Rectal smooth muscle tissue (tissue), 1 donor: ENCODE measurements at regions not wholly inside any gene's neighbourhood (a gene's known extent, or its start where the extent isn't known, plus 50 kb on each side); places are given as distances from the start of the nearest gene placed in this dataset.

Experiments
- H3K27ac ChIP-seq: one replicate; pipeline ENCODE4 v1.7.0; 2013; ENCODE audit warnings: low read depth, low read length, inconsistent platforms
- H3K27me3 ChIP-seq: one replicate; pipeline ENCODE4 v1.7.0; 2013; ENCODE audit warnings: low read length; ENCODE audit not compliant: control insufficient read depth, insufficient read depth
- H3K36me3 ChIP-seq: one replicate; pipeline ENCODE4 v1.7.0; 2013; ENCODE audit warnings: low read length; ENCODE audit not compliant: control insufficient read depth, insufficient read depth
- H3K4me1 ChIP-seq: one replicate; pipeline ENCODE4 v1.7.0; 2013; ENCODE audit warnings: low read length; ENCODE audit not compliant: control insufficient read depth, insufficient read depth
- H3K4me3 ChIP-seq: one replicate; pipeline ENCODE4 v1.7.0; 2013; ENCODE audit warnings: low read length
- H3K9ac ChIP-seq: one replicate; pipeline ENCODE4 v1.7.0; 2013; ENCODE audit warnings: low read length

GRCh38 chr20:10982692-10983091, 308.9 kb upstream of the JAG1 start:
- Histone ChIP-seq H3K4me1 (peaks cover 8% of the 10 kb centered on the region), H3K27me3 (no peaks in the 10 kb centered on the region), H3K27ac (no peak overlapping the region), H3K9ac (no peak overlapping the region), H3K36me3 (no peaks in the 10 kb centered on the region), H3K4me3 (no peak overlapping the region)

- H3K9ac ChIP-seq: no peak overlapping the region
- H3K4me1 ChIP-seq: peaks cover 8% of the 10 kb centered on the region
- no peak overlapping the region for H3K27ac ChIP-seq
- H3K27me3 ChIP-seq: no peaks in the 10 kb centered on the region
- H3K36me3 ChIP-seq: no peaks in the 10 kb centered on the region
- H3K4me3 ChIP-seq: no peak overlapping the region
Observed at GRCh38 chr20:10984294-10984693, 310.5 kb upstream of the JAG1 start.

GRCh38 chr20:10984913-10985312, 311.1 kb upstream of the JAG1 start:
- Histone ChIP-seq H3K4me1 (peaks cover 8% of the 10 kb centered on the region), H3K27me3 (no peaks in the 10 kb centered on the region), H3K27ac (no peak overlapping the region), H3K9ac (no peak overlapping the region), H3K36me3 (no peaks in the 10 kb centered on the region), H3K4me3 (no peak overlapping the region)

- no peak overlapping the region for H3K27ac ChIP-seq
- H3K27me3 ChIP-seq: no peaks in the 10 kb centered on the region
- H3K36me3 ChIP-seq: no peaks in the 10 kb centered on the region
- H3K9ac ChIP-seq: no peak overlapping the region
- peaks cover 8% of the 10 kb centered on the region for H3K4me1 ChIP-seq
- no peak overlapping the region for H3K4me3 ChIP-seq
Observed at GRCh38 chr20:10985536-10985935, 311.7 kb upstream of the JAG1 start.

GRCh38 chr20:10986586-10986985, 312.8 kb upstream of the JAG1 start:
- H3K27me3 ChIP-seq: no peaks in the 10 kb centered on the region
- no peak overlapping the region for H3K9ac ChIP-seq
- no peak overlapping the region for H3K4me3 ChIP-seq
- H3K36me3 ChIP-seq: no peaks in the 10 kb centered on the region
- no peak overlapping the region for H3K27ac ChIP-seq
- peaks cover 8% of the 10 kb centered on the region for H3K4me1 ChIP-seq

GRCh38 chr20:10987651-10988383, 314.0 kb upstream of the JAG1 start:
- Histone ChIP-seq H3K4me1 (peaks cover 2% of the 10 kb centered on the region), H3K36me3 (no peaks in the 10 kb centered on the region), H3K27ac (no peak overlapping the region), H3K27me3 (no peaks in the 10 kb centered on the region), H3K4me3 (no peak overlapping the region), H3K9ac (no peak overlapping the region)

GRCh38 chr20:10990625-10991382, 317.0 kb upstream of the JAG1 start:
- H3K36me3 ChIP-seq: no peaks in the 10 kb centered on the region
- no peaks in the 10 kb centered on the region for H3K4me1 ChIP-seq
- no peak overlapping the region for H3K9ac ChIP-seq
- no peaks in the 10 kb centered on the region for H3K27me3 ChIP-seq
- H3K27ac ChIP-seq: no peak overlapping the region
- H3K4me3 ChIP-seq: no peak overlapping the region

GRCh38 chr20:10992731-10993130, 318.9 kb upstream of the JAG1 start:
- no peak overlapping the region for H3K9ac ChIP-seq
- H3K27ac ChIP-seq: no peak overlapping the region
- H3K4me3 ChIP-seq: no peak overlapping the region
- no peaks in the 10 kb centered on the region for H3K27me3 ChIP-seq
- H3K4me1 ChIP-seq: no peaks in the 10 kb centered on the region
- no peaks in the 10 kb centered on the region for H3K36me3 ChIP-seq

GRCh38 chr20:10994991-10995700, 321.3 kb upstream of the JAG1 start:
- Histone ChIP-seq H3K36me3 (no peaks in the 10 kb centered on the region), H3K4me1 (no peaks in the 10 kb centered on the region)

GRCh38 chr20:10998476-10998875, 324.7 kb upstream of the JAG1 start:
- no peaks in the 10 kb centered on the region for H3K4me1 ChIP-seq
- H3K9ac ChIP-seq: no peak overlapping the region
- no peak overlapping the region for H3K27ac ChIP-seq
- H3K4me3 ChIP-seq: no peak overlapping the region
- H3K36me3 ChIP-seq: no peaks in the 10 kb centered on the region
- no peaks in the 10 kb centered on the region for H3K27me3 ChIP-seq

More at GRCh38 chr20:10994991-10995700, 321.3 kb upstream of the JAG1 start:
- no peak overlapping the region for H3K9ac ChIP-seq
- H3K27ac ChIP-seq: no peak overlapping the region
- no peak overlapping the region for H3K4me3 ChIP-seq
- no peaks in the 10 kb centered on the region for H3K27me3 ChIP-seq

GRCh38 chr20:11000416-11000815, 326.6 kb upstream of the JAG1 start:
- no peak overlapping the region for H3K9ac ChIP-seq
- no peaks in the 10 kb centered on the region for H3K4me1 ChIP-seq
- no peak overlapping the region for H3K27ac ChIP-seq
- no peak overlapping the region for H3K4me3 ChIP-seq
- H3K27me3 ChIP-seq: no peaks in the 10 kb centered on the region
- no peaks in the 10 kb centered on the region for H3K36me3 ChIP-seq

GRCh38 chr20:11001302-11001701, 327.5 kb upstream of the JAG1 start:
- Histone ChIP-seq H3K27ac (no peak overlapping the region), H3K9ac (no peak overlapping the region), H3K36me3 (no peaks in the 10 kb centered on the region), H3K4me1 (no peaks in the 10 kb centered on the region), H3K4me3 (no peak overlapping the region), H3K27me3 (no peaks in the 10 kb centered on the region)
